Activated CD8-positive, alpha-beta memory T cell treated with anti-CD3 and anti-CD28 coated beads for 1 hour (primary cell): ENCODE measurements at regions not wholly inside any gene's neighbourhood (a gene's known extent, or its start where the extent isn't known, plus 50 kb on each side); places are given as distances from the start of the nearest gene placed in this dataset.

Source experiments
- DNase-seq, 2 donors: peaks; one replicate each; pipeline ENCODE4 v3.0.0-alpha.2; 2020; ENCODE audit warnings: low read depth in 1 of 2; ENCODE audit errors: extremely low read depth in 1 of 2

DNA sequence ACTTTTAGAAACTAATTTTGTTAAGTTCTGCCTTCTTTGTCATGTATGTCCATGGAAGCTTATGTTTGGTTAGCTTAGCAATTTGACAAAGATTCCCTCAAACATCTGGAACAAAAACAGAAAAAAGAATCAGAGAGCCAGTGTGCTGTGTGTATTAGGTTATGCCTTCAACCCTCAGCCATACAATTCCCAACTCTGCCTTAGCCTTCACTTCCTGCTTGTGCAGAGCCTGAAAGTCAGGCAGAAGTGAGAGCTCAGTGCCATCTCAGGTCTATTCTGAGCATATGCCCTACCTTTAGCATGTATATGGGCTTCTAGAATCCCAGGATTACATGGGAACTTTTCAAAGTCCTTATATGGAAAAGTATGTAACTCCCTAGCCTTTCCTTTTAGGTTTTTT, 58.2 kb upstream of the STOX2 start:
- DNase-seq, result no peak

- no peak for DNase-seq
These were observed 56.3 kb upstream of the STOX2 start for GRCh38 chr4:183848805-183849204.

DNA sequence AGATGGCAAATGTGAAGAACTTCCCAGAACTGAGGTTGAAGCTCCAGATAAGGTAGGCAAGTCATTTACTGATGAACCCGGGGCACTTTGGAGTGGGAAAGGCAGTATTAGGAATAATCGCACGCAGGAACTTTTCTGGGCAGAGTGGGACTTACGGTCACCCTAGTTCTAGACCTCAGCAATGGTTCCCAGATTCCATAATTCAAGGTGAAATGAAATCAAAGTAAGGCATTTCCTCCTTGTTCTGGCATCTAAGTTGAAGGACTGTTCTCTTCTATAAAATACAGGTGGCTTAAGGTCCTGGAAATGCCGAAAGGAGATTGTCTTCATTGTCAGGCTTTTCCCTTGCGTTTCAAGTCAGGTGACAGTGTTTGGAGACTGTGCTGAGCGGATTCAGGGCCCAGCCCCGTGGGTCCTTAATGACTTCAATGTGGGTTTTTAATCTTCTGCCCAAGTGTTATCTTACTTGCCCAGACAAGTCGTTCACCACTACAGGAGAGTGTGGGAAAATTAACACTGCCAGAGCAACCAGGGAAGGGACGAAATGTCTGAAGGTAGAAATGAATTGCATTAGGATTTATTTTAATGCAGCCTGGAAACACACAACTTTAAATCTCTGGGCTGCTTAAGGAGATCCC, 52.1 kb upstream of the STOX2 start:
- no peak for DNase-seq

DNA sequence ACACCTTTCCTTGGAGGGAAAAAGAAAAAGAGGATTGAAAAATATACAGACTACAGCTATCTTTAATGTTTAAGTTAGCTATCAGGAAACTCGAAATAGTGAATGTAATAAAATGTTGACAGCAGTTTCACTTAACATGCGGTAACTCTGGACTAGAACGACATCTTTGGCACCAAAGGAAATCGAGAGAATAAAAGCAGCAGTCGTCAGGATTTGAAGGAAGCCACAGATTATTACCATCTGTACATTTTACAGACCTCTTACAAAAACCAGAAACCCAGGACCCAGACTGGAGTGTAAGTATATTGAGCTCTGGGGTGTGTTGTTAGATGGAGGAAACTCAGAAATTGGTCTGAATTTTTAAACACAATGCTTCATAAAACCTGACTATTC, 51.6 kb upstream of the STOX2 start:
- DNase-seq, result no peak
